A549 (cell line): ENCODE measurements at regions not wholly inside any gene's neighbourhood (a gene's known extent, or its start where the extent isn't known, plus 50 kb on each side); places are given as distances from the start of the nearest gene placed in this dataset.
A peak's percentile ranks its signal among the peaks of the same experiment; 100 is the strongest.

Experiments used
- ATAC-seq, 2 experiments: fragments of 200-7000 bp in 1 of 2; fragments of >200 bp in 1 of 2; cut with Nextera tagmentation in 1 of 2; cut with Tn5 transposase in 1 of 2; 3 replicates each; pipeline versions ENCODE4 v1.8.0 to v1.9.1; 2018 to 2020; ENCODE audit warnings: mild to moderate bottlenecking in 1 of 2, moderate library complexity in 1 of 2
- CTCF ChIA-PET: fragments of 300-600 bp; sonication (Branson Sonifier 250); formaldehyde crosslinking; extraction: SDS; loops from one replicate; lab custom pipeline; 2021; ENCODE audit warnings: antibody characterized with exemption, inconsistent platforms; lab: Yijun Ruan, JAX
- POLR2A ChIA-PET: fragments of 350-600 bp; formaldehyde crosslinking; extraction: SDS; loops from one replicate; lab custom pipeline; 2021; ENCODE audit warnings: antibody characterized with exemption, inconsistent platforms; lab: Yijun Ruan, JAX
- DNase-seq, 2 experiments: peaks; one replicate each; pipeline versions ENCODE4 v3.0.0 to v3.0.0-alpha.2; 2011 to 2016; ENCODE audit warnings: low read depth in 1 of 2, low spot score in 1 of 2
- FAIRE-seq: peaks from 2 replicates; lab custom pipeline; 2011; peaks lifted over from hg19 to GRCh38; lab: Jason Lieb, UNC
- H3K27ac ChIP-seq, 2 experiments: fragments of >200 bp; sonication (Bioruptor Twin); formaldehyde crosslinking; 3 replicates each; pipeline ENCODE4 v1.5.1; 2016 to 2017
- H3K4me1 ChIP-seq: fragments of >200 bp; sonication (Bioruptor Twin); formaldehyde crosslinking; 3 replicates; pipeline ENCODE4 v1.6.1; 2016
- H3K4me2 ChIP-seq: fragments of >200 bp; sonication (Bioruptor Twin); formaldehyde crosslinking; 3 replicates; pipeline ENCODE4 v1.6.1; 2016
- H3K4me3 ChIP-seq: fragments of >200 bp; sonication (Bioruptor Twin); formaldehyde crosslinking; 3 replicates; pipeline ENCODE4 v1.5.1; 2016
- H3K9me3 ChIP-seq: fragments of >200 bp; sonication (Bioruptor Twin); formaldehyde crosslinking; 3 replicates; pipeline ENCODE4 v1.6.1; 2016
- CEBPB ChIP-seq, 2 experiments: fragments of >200 bp in 1 of 2; sonication (Bioruptor Twin) in 1 of 2; formaldehyde crosslinking in 1 of 2; IDR thresholded peaks; 2 replicates each; pipeline ENCODE4 v1.6.1; 2012 to 2016
- HDAC2 ChIP-seq: fragments of 200-600 bp; sonication (generic); IDR thresholded peaks from 2 replicates; pipeline ENCODE4 v1.6.1; 2016
- HOXB5 ChIP-seq: fragments of 250-450 bp; sonication (Bioruptor Pico); IDR thresholded peaks from 2 replicates; pipeline ENCODE4 v1.5.0; 2020; ENCODE audit warnings: mild to moderate bottlenecking, moderate library complexity
- JUNB ChIP-seq: fragments of >200 bp; sonication (Bioruptor Twin); formaldehyde crosslinking; IDR thresholded peaks from 2 replicates; pipeline ENCODE4 v1.6.1; 2016
- MYC ChIP-seq: IDR thresholded peaks from 2 replicates; pipeline ENCODE4 v1.6.1; 2012; ENCODE audit warnings: mild to moderate bottlenecking, inconsistent platforms, low read length, improper control_type of control experiment, borderline replicate concordance
- PHF8 ChIP-seq: fragments of 200-600 bp; sonication (generic); IDR thresholded peaks from 2 replicates; pipeline ENCODE4 v1.6.1; 2016; ENCODE audit warnings: low read depth, mild to moderate bottlenecking, antibody characterized with exemption, moderate library complexity, borderline replicate concordance
- POLR2A ChIP-seq: IDR thresholded peaks from 2 replicates; pipeline ENCODE4 v1.6.1; 2012; ENCODE audit warnings: mild to moderate bottlenecking, low read length
- POLR2AphosphoS2 ChIP-seq: conservative IDR thresholded peaks from 2 replicates; pipeline ENCODE4 v1.6.1; 2012; ENCODE audit warnings: low read length, improper control_type of control experiment, inconsistent platforms
- RAD21 ChIP-seq, 2 experiments: fragments of >200 bp in 1 of 2; sonication (Bioruptor Twin) in 1 of 2; formaldehyde crosslinking in 1 of 2; IDR thresholded peaks in 1 of 2; conservative IDR thresholded peaks in 1 of 2; 2 replicates in 1 of 2; 3 replicates in 1 of 2; pipeline ENCODE4 v1.6.1; 2012 to 2018; ENCODE audit warnings: inconsistent platforms in 1 of 2
- RARB ChIP-seq: fragments of 250-450 bp; sonication (Bioruptor Pico); IDR thresholded peaks from 2 replicates; pipeline ENCODE4 v1.8.0; 2021; ENCODE audit warnings: mild to moderate bottlenecking, moderate library complexity
- ZC3H11A ChIP-seq: fragments of 450-650 bp; IDR thresholded peaks from 2 replicates; pipeline ENCODE4 v1.6.1; 2014; ENCODE audit warnings: antibody characterized with exemption, mild to moderate bottlenecking
- WGBS: methylation state at CpG from one replicate; pipeline ENCODE4 v1.1.6; 2017; ENCODE audit errors: missing lambda C conversion rate; 5-methylcytosine and 5-hydroxymethylcytosine counted together
- TF ChIP-seq, protein P1 (sequence below): fragments of 150-350 bp; IDR thresholded peaks from 2 replicates; pipeline ENCODE4 v1.6.1; 2014; ENCODE audit warnings: low read depth, mild to moderate bottlenecking, low read length
- TF ChIP-seq, protein P2 (sequence below): fragments of 250-450 bp; sonication (Bioruptor Pico); IDR thresholded peaks from 2 replicates; pipeline ENCODE4 v1.5.0; 2021; ENCODE audit warnings: mild to moderate bottlenecking, moderate library complexity, borderline replicate concordance
- TF ChIP-seq, protein P3 (sequence below): fragments of >200 bp; sonication (Bioruptor Twin); formaldehyde crosslinking; IDR thresholded peaks from 3 replicates; pipeline ENCODE4 v1.6.1; 2016
- TF ChIP-seq, protein P4 (sequence below): fragments of 200-600 bp; sonication (generic); IDR thresholded peaks from 2 replicates; pipeline ENCODE4 v1.6.1; 2016; ENCODE audit warnings: antibody characterized with exemption, mild to moderate bottlenecking, moderate library complexity
- TF ChIP-seq, protein P5 (sequence below): fragments of >200 bp; sonication (Bioruptor Twin); formaldehyde crosslinking; IDR thresholded peaks from 2 replicates; pipeline ENCODE4 v1.6.1; 2016

DNA sequence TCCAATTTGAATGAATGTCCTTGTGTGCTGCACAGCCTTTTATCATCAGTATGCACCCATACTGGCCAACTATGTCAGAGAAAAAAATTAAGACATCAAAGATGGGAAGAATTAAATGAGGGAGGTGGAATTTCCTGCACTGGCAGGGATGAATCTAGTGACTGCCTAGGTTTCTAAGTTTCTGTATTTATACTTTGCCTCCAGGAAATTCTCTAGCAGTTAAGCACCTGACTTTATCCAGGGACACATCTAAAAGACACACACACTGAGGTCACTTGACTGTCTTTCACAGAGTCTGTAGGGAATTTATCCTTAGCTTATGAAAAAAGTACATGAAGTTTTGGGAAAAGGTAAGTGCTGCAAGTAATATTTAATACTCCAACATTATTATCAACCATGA, 636.5 kb upstream of the PTCHD4 start:
- TF ChIP-seq RARB (CRISPR knock-in tag): no peak
- TF ChIP-seq, protein P1, sequence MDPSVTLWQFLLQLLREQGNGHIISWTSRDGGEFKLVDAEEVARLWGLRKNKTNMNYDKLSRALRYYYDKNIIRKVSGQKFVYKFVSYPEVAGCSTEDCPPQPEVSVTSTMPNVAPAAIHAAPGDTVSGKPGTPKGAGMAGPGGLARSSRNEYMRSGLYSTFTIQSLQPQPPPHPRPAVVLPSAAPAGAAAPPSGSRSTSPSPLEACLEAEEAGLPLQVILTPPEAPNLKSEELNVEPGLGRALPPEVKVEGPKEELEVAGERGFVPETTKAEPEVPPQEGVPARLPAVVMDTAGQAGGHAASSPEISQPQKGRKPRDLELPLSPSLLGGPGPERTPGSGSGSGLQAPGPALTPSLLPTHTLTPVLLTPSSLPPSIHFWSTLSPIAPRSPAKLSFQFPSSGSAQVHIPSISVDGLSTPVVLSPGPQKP: no peak
- no peak for TF ChIP-seq ZC3H11A
- TF ChIP-seq PHF8: no peak
- no peak for TF ChIP-seq POLR2A
- TF ChIP-seq, protein P2, sequence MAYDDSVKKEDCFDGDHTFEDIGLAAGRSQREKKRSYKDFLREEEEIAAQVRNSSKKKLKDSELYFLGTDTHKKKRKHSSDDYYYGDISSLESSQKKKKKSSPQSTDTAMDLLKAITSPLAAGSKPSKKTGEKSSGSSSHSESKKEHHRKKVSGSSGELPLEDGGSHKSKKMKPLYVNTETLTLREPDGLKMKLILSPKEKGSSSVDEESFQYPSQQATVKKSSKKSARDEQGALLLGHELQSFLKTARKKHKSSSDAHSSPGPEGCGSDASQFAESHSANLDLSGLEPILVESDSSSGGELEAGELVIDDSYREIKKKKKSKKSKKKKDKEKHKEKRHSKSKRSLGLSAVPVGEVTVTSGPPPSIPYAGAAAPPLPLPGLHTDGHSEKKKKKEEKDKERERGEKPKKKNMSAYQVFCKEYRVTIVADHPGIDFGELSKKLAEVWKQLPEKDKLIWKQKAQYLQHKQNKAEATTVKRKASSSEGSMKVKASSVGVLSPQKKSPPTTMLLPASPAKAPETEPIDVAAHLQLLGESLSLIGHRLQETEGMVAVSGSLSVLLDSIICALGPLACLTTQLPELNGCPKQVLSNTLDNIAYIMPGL (CRISPR knock-in tag): no peak
- TF ChIP-seq HOXB5 (CRISPR knock-in tag): no peak
- no peak for TF ChIP-seq POLR2AphosphoS2
- TF ChIP-seq JUNB: no peak
- no peak for TF ChIP-seq HDAC2
- no peak for TF ChIP-seq MYC
- no peak for TF ChIP-seq RAD21 (conservative IDR thresholded peaks at IDR 0.05 in 1 of 2, IDR thresholded peaks at IDR 0.05 in 1 of 2)
- TF ChIP-seq, protein P3, sequence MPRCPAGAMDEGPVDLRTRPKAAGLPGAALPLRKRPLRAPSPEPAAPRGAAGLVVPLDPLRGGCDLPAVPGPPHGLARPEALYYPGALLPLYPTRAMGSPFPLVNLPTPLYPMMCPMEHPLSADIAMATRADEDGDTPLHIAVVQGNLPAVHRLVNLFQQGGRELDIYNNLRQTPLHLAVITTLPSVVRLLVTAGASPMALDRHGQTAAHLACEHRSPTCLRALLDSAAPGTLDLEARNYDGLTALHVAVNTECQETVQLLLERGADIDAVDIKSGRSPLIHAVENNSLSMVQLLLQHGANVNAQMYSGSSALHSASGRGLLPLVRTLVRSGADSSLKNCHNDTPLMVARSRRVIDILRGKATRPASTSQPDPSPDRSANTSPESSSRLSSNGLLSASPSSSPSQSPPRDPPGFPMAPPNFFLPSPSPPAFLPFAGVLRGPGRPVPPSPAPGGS: no peak
- TF ChIP-seq, protein P4, sequence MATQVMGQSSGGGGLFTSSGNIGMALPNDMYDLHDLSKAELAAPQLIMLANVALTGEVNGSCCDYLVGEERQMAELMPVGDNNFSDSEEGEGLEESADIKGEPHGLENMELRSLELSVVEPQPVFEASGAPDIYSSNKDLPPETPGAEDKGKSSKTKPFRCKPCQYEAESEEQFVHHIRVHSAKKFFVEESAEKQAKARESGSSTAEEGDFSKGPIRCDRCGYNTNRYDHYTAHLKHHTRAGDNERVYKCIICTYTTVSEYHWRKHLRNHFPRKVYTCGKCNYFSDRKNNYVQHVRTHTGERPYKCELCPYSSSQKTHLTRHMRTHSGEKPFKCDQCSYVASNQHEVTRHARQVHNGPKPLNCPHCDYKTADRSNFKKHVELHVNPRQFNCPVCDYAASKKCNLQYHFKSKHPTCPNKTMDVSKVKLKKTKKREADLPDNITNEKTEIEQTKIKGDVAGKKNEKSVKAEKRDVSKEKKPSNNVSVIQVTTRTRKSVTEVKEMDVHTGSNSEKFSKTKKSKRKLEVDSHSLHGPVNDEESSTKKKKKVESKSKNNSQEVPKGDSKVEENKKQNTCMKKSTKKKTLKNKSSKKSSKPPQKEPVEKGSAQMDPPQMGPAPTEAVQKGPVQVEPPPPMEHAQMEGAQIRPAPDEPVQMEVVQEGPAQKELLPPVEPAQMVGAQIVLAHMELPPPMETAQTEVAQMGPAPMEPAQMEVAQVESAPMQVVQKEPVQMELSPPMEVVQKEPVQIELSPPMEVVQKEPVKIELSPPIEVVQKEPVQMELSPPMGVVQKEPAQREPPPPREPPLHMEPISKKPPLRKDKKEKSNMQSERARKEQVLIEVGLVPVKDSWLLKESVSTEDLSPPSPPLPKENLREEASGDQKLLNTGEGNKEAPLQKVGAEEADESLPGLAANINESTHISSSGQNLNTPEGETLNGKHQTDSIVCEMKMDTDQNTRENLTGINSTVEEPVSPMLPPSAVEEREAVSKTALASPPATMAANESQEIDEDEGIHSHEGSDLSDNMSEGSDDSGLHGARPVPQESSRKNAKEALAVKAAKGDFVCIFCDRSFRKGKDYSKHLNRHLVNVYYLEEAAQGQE: no peak
- DNase-seq: no peak
- H3K4me1 ChIP-seq: 0 out of 3 replicates have a peak, but pooled peaks cover 10% of the 10 kb centered on the region
- H3K4me2 ChIP-seq: peak overlapping the region; percentile 32; the same call in 2 of the 3 replicates
- no peak overlapping the region for H3K27ac ChIP-seq
- no peak overlapping the region for H3K4me3 ChIP-seq
- H3K9me3 ChIP-seq: no peaks in the 10 kb centered on the region
- no peak for FAIRE-seq
- CTCF ChIA-PET: no interaction called here
- ATAC-seq: no peak
- POLR2A ChIA-PET: no interaction called here

DNA sequence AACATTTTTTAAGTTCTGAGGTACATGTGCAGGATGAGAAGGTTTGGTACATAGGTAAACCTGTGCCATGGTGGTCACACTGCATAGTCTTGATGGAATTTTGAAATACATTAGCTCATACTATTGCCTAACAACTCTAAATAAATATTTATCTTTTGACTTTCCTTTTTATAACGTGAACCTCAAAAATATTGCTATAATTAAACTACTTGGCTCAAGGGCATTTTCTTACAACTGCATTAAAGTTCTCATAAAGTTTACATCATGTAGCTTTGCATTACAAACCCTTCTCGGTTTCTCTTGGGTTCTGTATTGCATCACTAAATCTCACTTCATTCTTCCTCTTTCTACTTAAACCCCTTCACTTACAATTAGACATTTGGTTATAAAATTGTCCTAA, 636.0 kb upstream of the PTCHD4 start:
- DNase-seq: no peak
- 21% methylated on average over 2 of the region's 2 CpGs for WGBS
- FAIRE-seq: no peak
- TF ChIP-seq, protein P5, sequence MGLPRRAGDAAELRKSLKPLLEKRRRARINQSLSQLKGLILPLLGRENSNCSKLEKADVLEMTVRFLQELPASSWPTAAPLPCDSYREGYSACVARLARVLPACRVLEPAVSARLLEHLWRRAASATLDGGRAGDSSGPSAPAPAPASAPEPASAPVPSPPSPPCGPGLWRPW: peak; percentile 39; the same call in 1 of the 2 replicates
- TF ChIP-seq CEBPB (IDR thresholded peaks at IDR 0.05) (peak in 1 of 2 experiments; percentile 69; a peak in 1 of 4 replicates), ZC3H11A (no peak)
- Histone ChIP-seq H3K4me1 (0 out of 3 replicates have a peak, but pooled peaks cover 10% of the 10 kb centered on the region), H3K9me3 (no peaks in the 10 kb centered on the region), H3K4me2 (peak overlapping the region; percentile 32), H3K27ac (no peak overlapping the region), H3K4me3 (no peak overlapping the region)
- ChIA-PET CTCF (no interaction called here), POLR2A (no interaction called here)
- no peak for ATAC-seq
